OCI-LY3 (cell line): ENCODE measurements at regions not wholly inside any gene's neighbourhood (a gene's known extent, or its start where the extent isn't known, plus 50 kb on each side); places are given as distances from the start of the nearest gene placed in this dataset.
"Not testable (repeated sequence)": the region's sequence is repeated elsewhere in the genome, so short reads cannot be mapped to it uniquely, and the experiment has no call there.

ENCODE experiments used
- H2AFZ ChIP-seq: fragments of 200-600, 300-600 bp; shearing (Covaris generic); 2 replicates; pipeline ENCODE4 v1.6.0; 2014; ENCODE audit warnings: antibody characterized with exemption, low read depth, low read length
- H3K27ac ChIP-seq: fragments of 200-600, 300-600 bp; sonication (generic); 2 replicates; pipeline ENCODE4 v1.5.1; 2014; ENCODE audit warnings: mild to moderate bottlenecking, low read length, moderate library complexity, mixed read lengths
- H3K27me3 ChIP-seq: fragments of 200-600, 300-600 bp; sonication (generic); 2 replicates; pipeline ENCODE4 v1.6.1; 2014; ENCODE audit warnings: low read depth, low read length, mixed read lengths
- H3K36me3 ChIP-seq: fragments of 200-600, 300-600 bp; sonication (generic); replicated peaks from 2 replicates; pipeline ENCODE3; 2014; ENCODE audit warnings: low read depth, low read length, mixed read lengths
- H3K4me1 ChIP-seq: fragments of 300-600, 200-600 bp; sonication (generic); 2 replicates; pipeline ENCODE4 v1.6.1; 2014; ENCODE audit warnings: low read length, mixed read lengths
- H3K4me2 ChIP-seq: fragments of 200-600, 300-600 bp; sonication (generic); 2 replicates; pipeline ENCODE4 v1.6.1; 2014; ENCODE audit warnings: low read length, mixed read lengths
- H3K4me3 ChIP-seq: fragments of 300-600, 200-600 bp; sonication (generic); 2 replicates; pipeline ENCODE4 v1.5.1; 2014; ENCODE audit warnings: antibody characterized with exemption, mild to moderate bottlenecking, low read length, moderate library complexity
- H3K79me2 ChIP-seq: fragments of 300-600, 200-600 bp; shearing (Covaris generic); 2 replicates; pipeline ENCODE4 v1.6.1; 2014; ENCODE audit warnings: mild to moderate bottlenecking, low read length, mixed read lengths
- H3K9ac ChIP-seq: fragments of 300-600, 200-600 bp; shearing (Covaris generic); 2 replicates; pipeline ENCODE4 v1.6.0; 2014; ENCODE audit warnings: mild to moderate bottlenecking, low read length, moderate library complexity
- H3K9me3 ChIP-seq: fragments of 200-600, 300-600 bp; shearing (Covaris generic); 2 replicates; pipeline ENCODE4 v1.6.1; 2014; ENCODE audit warnings: low read length, mixed read lengths; ENCODE audit not compliant: insufficient read depth
- H4K20me1 ChIP-seq: fragments of 200-600, 300-600 bp; sonication (generic); 2 replicates; pipeline ENCODE4 v1.6.1; 2016; ENCODE audit warnings: low read length, mixed read lengths; ENCODE audit not compliant: insufficient read depth
- CTCF ChIP-seq: fragments of 200-600, 300-600 bp; sonication (generic); IDR thresholded peaks from 2 replicates; pipeline ENCODE4 v1.5.1; 2014; ENCODE audit warnings: antibody characterized with exemption, low read length, low read depth
- EZH2phosphoT487 ChIP-seq: fragments of 200-600 bp; shearing (Covaris generic); IDR thresholded peaks from 2 replicates; pipeline ENCODE4 v1.6.1; 2018; ENCODE audit warnings: antibody characterized with exemption, mixed run types, low read depth

GRCh38 chr4:3631544-3632266 is 99.5 kb upstream of the LRPAP1 start:
- H3K4me2 ChIP-seq, H3K9ac ChIP-seq, H3K4me1 ChIP-seq: not testable (repeated sequence)

GRCh38 chr4:3630598-3631543 is 98.6 kb upstream of the LRPAP1 start:
- H2AFZ ChIP-seq = no peak overlapping the region
- no peak overlapping the region for H3K4me3 ChIP-seq
- H3K36me3 ChIP-seq = no peaks in the 10 kb centered on the region
- H3K4me1 ChIP-seq = no peaks in the 10 kb centered on the region
- H4K20me1 ChIP-seq = no peaks in the 10 kb centered on the region
- TF ChIP-seq EZH2phosphoT487 = no peak
- no peak for TF ChIP-seq CTCF
- no peaks in the 10 kb centered on the region for H3K27me3 ChIP-seq
- H3K79me2 ChIP-seq = no peaks in the 10 kb centered on the region
- H3K4me2 ChIP-seq = no peak overlapping the region
- no peak overlapping the region for H3K9ac ChIP-seq
- H3K27ac ChIP-seq = no peak overlapping the region
- H3K9me3 ChIP-seq = no peaks in the 10 kb centered on the region

More at GRCh38 chr4:3631544-3632266, 99.5 kb upstream of the LRPAP1 start:
- H3K27ac ChIP-seq, H3K4me3 ChIP-seq, H2AFZ ChIP-seq, H3K36me3 ChIP-seq, H3K27me3 ChIP-seq, H3K9me3 ChIP-seq, H4K20me1 ChIP-seq, H3K79me2 ChIP-seq: not testable (repeated sequence)

DNA sequence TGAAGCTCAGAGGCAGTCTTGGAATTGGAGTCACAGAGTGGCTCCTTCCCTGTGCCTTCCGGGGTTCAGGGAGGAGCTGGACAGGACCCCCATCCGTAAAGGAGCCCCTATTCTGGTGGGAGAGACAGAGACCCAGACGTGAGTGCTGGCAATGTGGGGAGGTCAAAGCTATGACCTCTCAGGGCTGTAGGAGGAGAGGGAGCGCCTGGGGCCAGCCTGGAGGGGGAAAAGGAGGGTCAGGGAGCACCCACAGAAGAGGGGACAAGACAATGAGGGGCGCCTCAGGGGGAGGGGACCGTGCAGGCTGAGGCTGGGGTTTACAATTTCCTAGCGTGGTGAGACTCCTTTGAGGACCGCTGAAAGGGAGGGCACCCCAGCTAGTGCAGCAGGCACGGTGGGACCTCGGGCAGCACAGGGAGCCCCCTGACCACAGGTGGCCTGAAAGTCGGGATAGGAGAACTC is 97.9 kb upstream of the LRPAP1 start:
- no peak for TF ChIP-seq EZH2phosphoT487
- TF ChIP-seq CTCF = no peak

DNA sequence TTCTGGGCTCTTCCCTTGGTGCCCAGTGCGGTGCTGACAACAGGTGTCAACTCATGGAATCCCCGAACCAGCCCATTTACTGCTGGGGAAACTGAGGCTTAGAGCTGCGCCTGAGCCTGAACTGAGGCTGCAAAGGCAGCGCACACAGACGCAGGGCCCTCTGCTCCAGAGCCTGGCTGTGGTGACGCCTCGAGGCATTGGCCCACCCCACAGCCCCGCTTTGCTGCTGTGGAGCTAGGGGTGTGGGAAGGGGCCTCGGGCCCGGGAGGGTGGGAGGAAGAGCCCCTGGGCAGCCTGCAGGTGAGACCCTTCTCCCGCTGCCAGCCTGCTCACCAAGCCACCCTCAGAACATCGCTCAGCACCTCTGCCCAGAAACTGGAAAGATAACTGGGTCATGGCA is 97.4 kb upstream of the LRPAP1 start:
- Histone ChIP-seq H3K27me3 (peaks cover 2% of the 10 kb centered on the region; the same call in 1 of the 2 replicates), H2AFZ (no peak overlapping the region), H3K27ac (no peak overlapping the region)

More for the DNA sequence above, 97.9 kb upstream of the LRPAP1 start:
- H3K9me3 ChIP-seq = no peaks in the 10 kb centered on the region
- H3K27me3 ChIP-seq = no peaks in the 10 kb centered on the region
- H4K20me1 ChIP-seq = no peaks in the 10 kb centered on the region
- H3K4me1 ChIP-seq = no peaks in the 10 kb centered on the region
- H3K4me2 ChIP-seq = no peak overlapping the region
- no peak overlapping the region for H3K4me3 ChIP-seq
- H3K9ac ChIP-seq = no peak overlapping the region
- H2AFZ ChIP-seq = no peak overlapping the region
- no peaks in the 10 kb centered on the region for H3K36me3 ChIP-seq
- no peaks in the 10 kb centered on the region for H3K79me2 ChIP-seq
- no peak overlapping the region for H3K27ac ChIP-seq

DNA sequence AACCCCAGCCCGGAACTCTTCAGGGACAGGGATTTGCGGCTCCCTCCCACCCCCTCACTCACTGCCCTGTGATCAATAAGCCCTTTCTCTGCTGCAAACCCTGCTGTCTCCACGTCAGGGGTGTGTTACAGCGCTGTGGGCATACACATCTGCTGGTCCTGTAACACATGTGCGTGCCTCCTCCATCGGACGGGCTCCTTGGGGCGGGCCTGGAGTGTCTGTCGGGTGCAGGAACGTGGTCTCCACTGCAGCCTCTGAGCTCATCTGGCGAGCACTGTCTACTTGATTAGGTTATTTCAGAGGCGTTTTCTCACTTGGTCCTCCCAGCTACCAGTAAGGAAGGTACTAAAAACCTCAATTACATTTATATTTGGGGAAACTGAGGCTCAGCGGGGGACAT is 97.0 kb upstream of the LRPAP1 start:
- not testable (repeated sequence) for H3K79me2 ChIP-seq, H4K20me1 ChIP-seq, H3K27ac ChIP-seq, H3K4me1 ChIP-seq, H3K9me3 ChIP-seq, H3K36me3 ChIP-seq, H3K9ac ChIP-seq, H3K4me2 ChIP-seq, H3K27me3 ChIP-seq, H3K4me3 ChIP-seq, H2AFZ ChIP-seq

More for the DNA sequence above, 97.4 kb upstream of the LRPAP1 start:
- no peaks in the 10 kb centered on the region for H3K79me2 ChIP-seq
- H3K9me3 ChIP-seq = no peaks in the 10 kb centered on the region
- TF ChIP-seq CTCF (no peak), EZH2phosphoT487 (no peak)
- H4K20me1 ChIP-seq = no peaks in the 10 kb centered on the region
- no peak overlapping the region for H3K9ac ChIP-seq
- H3K4me3 ChIP-seq = no peak overlapping the region
- no peak overlapping the region for H3K4me2 ChIP-seq
- H3K36me3 ChIP-seq = no peaks in the 10 kb centered on the region
- H3K4me1 ChIP-seq = no peaks in the 10 kb centered on the region
